Activated CD4-positive, alpha-beta T cell treated with anti-CD3 and anti-CD28 coated beads, Interleukin-2, Interleukin-6, amounts not matched to agents 100 ng/mL and 50 ng/mL, durations not matched to agents 16 hours and 8 hours (primary cell): ENCODE measurements at regions not wholly inside any gene's neighbourhood (a gene's known extent, or its start where the extent isn't known, plus 50 kb on each side); places are given as distances from the start of the nearest gene placed in this dataset.
"Not testable (repeated sequence)": the region's sequence is repeated elsewhere in the genome, so short reads cannot be mapped to it uniquely, and the experiment has no call there.

Experiments
- DNase-seq: peaks from one replicate; pipeline ENCODE4 v3.0.0-alpha.2; 2020

DNA sequence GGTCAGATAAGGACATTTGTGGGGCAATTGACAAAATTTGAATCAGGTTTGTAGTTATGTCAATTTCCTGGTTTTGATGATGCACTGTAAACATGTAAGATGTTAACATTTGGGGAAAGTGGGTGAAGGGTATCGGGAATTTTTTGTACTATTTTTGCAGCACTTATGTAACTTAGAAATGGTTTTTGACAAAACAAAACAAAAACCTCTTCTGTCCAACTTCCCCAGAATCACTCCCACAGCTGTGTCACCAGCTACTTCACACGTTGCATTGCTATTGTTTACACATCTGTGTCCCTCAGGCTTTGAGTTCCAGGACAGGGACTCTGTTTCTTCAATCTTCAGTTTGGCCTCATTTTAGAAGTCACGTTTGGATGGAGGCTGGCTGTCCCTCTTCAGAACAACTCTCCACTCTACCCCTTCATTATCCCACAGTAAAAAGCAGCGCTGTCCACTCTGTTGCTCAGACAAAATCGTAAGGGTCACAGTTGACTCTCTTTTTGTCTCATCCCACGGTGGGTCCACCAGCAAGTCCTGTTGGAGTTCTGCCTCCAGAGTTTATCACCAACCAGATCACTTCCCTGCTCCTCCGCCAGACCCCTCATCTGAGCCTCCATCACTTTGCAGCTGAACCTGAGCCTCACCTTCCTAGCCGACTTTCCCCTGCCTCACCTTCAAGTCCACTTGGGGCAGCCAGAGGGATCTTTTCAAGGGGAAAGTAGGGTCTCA is 63.2 kb downstream of the NENF start:
- no peak for DNase-seq

DNA sequence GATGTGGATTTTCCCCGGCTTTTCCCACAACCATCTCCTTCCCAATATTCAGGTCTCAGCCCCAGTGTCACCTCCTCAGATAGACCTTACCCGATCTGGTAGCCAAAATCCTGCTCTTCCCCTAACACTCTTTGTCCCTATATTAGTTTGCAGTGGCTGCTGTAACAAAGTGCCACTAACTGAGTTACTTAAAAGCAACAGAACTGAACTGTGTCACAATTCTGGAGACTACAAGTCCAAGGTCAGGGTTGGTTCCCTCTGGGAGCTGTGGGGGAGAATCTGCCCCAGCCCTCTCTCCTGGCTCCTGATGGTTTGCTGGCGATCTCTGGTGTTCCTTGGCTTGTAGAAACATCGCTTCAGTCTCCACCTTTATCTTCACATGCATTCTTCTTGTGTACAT is 64.0 kb downstream of the NENF start:
- no peak for DNase-seq

- no peak for DNase-seq
Measured at GRCh38 chr1:212497553-212497952, 64.8 kb downstream of the NENF start.

- DNase-seq: no peak
Measured at GRCh38 chr1:212498283-212499040, 65.7 kb downstream of the NENF start.

GRCh38 chr1:212500351-212500750 is 67.6 kb downstream of the NENF start:
- no peak for DNase-seq

DNA sequence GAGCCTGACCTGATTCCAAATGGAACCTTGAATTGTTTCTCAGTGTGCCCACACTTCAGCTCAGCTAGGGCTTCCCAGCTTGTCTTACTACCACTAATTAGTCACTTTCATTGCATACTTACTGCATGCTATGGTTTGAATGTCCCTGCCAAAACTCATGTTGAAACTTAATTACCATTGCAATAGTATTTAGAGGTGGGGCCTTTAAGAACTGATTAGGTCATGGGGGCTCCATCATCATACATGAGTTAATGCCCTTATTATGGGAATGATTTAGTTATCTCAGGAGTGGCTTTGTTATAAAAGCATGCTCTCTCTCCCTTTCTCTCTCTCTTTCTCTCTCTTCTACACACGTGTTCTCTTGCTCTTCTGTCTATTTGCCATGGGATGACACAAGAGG is 68.3 kb downstream of the NENF start:
- DNase-seq: no peak

DNA sequence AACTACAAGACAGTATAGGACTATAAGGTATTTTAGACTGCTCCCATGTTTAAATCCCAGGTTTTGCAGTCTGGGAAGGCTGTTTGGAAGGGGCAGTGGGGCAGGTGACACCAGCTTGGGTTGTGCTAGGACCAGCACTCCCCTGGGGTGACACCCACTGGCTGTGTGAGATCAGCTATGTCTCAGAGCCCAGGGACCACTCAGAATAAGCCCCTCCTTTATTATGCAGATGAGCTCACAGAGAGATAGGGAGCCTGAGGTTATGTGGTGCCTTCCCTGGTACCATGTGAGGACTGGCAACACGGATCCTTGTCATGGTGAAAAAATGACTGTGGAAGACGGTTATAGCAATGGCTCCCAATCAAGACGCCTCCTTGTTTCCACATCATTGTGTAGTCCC is 71.0 kb downstream of the NENF start:
- no peak for DNase-seq

- DNase-seq: peak; percentile 13
Measured at GRCh38 chr1:212504171-212504803, 71.6 kb downstream of the NENF start.

DNA sequence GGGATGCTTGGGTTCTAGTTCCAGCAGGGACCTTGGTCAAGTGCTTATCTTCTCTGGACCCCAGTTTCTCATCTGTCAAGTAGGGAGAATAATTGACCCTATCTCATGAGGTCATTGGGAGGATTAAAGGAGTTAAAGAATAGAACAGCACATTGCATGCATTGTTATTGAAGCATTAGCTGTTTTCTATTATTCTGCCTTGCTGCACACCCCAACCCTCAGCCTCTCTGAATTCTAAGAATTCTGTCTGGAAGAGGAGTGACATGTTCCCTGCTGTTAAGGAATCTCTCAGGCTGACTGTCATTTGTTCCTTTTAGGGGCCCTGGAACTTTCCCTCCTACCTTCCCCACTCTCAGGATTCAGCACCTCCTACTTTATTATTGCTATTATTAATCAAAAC is 73.9 kb downstream of the NENF start:
- no peak for DNase-seq

- DNase-seq: no peak
Measured at GRCh38 chr1:212507369-212507768, 74.6 kb downstream of the NENF start.

- DNase-seq: peak; percentile 34
Measured at GRCh38 chr1:212512816-212513559, 80.3 kb downstream of the NENF start.

DNA sequence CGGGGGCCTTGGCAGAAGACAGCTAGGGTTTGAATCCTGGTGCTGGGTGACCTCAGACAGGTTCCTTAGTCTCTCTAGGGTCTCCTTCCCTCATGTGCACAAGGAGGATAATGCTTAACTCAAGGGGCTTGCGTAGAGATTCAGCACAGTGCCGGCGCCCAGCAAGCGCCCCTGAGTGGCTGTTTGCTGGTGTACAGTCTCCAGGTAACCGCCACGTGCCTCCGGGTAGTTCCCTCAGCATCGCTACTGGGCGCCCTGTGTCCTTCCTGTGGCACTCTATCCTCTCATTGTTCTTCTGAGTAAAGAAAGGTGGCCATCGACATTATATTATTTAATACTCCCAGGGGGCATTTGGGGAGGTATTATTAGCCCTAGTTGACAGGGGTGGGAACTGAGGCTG is 80.9 kb downstream of the NENF start:
- no peak for DNase-seq

GRCh38 chr1:212514056-212514614 is 81.4 kb downstream of the NENF start:
- DNase-seq: peak; percentile 27

DNA sequence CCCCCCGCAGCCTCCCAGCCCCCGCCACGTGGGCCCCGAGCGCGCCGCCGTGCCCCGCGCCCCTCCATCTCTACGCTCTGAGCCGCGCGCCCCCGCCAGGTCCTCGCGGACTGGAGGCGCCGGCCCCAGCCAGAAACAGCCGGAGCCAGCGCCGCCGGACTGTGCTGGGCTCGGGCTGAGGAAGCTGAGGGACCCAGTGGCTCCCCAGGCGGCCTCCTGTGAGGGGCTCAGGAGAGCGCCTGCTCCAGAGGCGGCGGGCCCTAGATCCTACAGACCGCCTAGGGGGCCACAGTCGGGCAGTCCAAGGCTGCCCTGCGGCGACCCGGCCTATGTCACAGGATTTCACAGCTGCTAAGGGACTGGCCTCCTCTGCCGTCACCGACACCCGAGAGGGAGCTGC is 82.1 kb downstream of the NENF start:
- DNase-seq: no peak

DNA sequence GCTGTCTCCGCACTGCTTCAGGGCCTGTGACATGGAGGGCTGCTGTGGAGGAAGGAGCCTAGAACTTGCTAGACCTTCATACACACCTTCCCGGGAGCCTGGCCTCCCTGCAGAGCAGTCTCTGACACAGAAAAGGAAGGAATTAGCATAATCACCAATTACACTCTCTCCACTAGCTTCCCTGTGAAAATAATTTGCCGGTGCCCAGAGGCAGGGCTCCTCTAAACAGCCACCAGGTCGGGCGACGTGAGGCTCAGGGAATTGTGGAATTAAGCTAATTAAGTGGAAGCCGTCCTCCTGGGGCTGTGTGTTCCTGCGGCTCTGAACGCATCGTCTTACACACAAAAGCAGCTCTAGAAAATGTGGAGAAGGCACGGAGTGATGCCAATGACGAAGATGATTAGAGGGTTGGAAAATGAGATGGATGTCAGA is 82.6 kb downstream of the NENF start:
- DNase-seq: no peak

- DNase-seq: not testable (repeated sequence)
Measured at GRCh38 chr1:212516012-212516411, 83.3 kb downstream of the NENF start.

DNA sequence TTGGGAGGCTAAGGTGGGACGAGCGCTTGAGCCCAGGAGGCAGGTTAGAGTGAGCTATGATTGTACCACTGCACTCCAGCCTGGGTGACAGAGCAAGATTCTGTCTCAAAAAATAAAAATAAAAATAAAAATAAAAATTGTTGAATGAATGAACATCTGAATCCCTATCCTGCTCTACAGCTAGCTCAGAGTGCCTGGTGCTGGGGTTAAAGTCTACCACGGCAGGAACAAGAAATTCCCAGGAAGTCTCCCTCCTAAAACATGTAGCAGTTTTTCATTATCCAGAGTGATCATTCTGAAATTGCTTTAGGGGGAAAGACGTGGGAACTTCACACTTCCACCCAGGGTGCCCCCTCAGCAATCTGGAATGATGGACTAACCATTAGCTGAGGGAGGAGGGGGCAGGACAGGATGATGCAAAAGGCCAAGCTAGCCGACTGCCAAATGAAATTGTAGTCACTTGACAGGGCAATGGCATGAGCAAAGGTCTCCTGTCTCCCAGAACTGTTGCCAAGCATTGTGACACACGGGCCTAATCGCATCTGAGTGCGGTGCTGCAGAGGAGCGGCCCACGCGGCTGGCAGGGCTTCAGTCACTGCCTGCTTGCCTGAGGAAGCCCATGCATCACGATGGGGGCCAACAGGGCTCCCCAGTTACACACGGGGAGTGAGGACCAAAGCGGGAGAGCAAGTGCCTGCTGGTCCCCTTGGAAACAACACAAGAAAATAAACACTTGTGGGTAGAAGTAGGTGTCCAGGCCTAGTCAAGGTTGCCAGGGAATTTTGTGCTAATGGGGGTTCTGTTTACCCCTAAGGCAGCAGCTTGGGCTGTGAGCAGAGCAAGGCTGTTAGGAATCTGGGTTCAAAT is 85.7 kb downstream of the NENF start:
- DNase-seq: no peak

DNA sequence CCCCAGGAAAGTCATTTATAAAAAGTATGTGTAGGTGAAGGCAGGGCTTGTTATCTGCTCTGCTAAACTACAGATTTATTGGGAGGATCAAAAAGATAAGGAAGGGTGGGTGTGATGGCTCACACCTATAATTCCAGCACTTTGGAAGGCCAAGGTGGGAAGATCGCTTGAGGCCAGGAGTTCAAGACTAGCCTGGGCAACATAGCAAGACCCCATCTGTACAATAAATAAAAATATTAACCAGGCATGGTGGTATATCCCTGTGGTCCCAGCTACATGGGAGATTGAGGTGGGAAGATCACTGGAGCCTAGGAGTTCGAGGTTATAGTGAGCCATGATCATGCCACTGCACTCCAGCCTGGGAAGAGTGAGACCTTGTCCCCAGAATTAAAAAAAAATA is 86.4 kb downstream of the NENF start:
- DNase-seq: no peak

DNA sequence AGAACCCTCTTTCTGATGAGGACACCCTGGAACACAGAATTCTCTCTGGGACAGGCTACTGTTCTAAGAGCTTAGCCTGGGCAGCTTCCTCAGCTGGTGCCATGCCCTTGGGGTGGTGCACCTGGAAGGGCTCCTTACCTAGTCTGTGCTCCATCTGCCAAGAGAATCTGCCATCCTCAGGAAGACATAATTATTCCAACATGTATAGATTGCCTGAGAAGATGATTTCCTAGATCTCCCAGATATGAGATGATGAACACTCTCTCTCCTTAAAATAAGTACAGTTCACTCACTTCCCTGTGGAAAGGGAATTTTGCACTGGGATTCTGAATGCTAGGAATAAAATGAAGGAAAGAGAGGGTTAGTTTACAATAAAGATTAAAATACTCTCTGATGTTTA is 87.6 kb downstream of the NENF start:
- no peak for DNase-seq

GRCh38 chr1:212520746-212521145 is 87.8 kb upstream of the ATF3 start:
- DNase-seq: no peak

- DNase-seq: no peak
Measured at GRCh38 chr1:212525479-212526110, 83.0 kb upstream of the ATF3 start.

GRCh38 chr1:212526111-212526491 is 82.5 kb upstream of the ATF3 start:
- DNase-seq: no peak
